ENCODE measurements at regions not wholly inside any gene's neighbourhood (a gene's known extent, or its start where the extent isn't known, plus 50 kb on each side); places are given as distances from the start of the nearest gene placed in this dataset.

DNA sequence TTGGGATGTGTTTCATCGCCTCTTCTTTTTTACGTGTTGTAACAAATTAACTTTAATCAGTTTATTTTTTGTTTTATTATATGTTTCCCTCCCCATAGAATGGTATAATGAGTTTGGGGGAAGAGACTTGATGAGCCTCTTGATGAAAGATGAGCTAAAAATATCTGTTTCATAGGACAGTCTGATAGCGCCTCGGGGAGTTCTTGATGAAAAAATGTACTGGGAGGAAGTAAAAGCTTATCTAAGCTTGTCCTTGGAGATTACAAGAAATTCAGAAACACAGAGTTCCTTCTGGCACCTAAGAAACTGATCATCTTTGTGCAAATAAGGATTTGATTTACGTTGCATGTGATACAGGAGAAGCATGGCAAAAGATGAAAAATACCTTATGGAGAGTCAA lies 350.2 kb upstream of the CDH8 start:
- no peak for TF ChIP-seq POLR2AphosphoS5 (IDR thresholded peaks at IDR 0.05; ENCODE audit: low read depth, low read length)
- no peak for TF ChIP-seq TAF1 (IDR thresholded peaks at IDR 0.05; ENCODE audit: borderline replicate concordance, insufficient read depth, low read length)
- TF ChIP-seq, protein P1, sequence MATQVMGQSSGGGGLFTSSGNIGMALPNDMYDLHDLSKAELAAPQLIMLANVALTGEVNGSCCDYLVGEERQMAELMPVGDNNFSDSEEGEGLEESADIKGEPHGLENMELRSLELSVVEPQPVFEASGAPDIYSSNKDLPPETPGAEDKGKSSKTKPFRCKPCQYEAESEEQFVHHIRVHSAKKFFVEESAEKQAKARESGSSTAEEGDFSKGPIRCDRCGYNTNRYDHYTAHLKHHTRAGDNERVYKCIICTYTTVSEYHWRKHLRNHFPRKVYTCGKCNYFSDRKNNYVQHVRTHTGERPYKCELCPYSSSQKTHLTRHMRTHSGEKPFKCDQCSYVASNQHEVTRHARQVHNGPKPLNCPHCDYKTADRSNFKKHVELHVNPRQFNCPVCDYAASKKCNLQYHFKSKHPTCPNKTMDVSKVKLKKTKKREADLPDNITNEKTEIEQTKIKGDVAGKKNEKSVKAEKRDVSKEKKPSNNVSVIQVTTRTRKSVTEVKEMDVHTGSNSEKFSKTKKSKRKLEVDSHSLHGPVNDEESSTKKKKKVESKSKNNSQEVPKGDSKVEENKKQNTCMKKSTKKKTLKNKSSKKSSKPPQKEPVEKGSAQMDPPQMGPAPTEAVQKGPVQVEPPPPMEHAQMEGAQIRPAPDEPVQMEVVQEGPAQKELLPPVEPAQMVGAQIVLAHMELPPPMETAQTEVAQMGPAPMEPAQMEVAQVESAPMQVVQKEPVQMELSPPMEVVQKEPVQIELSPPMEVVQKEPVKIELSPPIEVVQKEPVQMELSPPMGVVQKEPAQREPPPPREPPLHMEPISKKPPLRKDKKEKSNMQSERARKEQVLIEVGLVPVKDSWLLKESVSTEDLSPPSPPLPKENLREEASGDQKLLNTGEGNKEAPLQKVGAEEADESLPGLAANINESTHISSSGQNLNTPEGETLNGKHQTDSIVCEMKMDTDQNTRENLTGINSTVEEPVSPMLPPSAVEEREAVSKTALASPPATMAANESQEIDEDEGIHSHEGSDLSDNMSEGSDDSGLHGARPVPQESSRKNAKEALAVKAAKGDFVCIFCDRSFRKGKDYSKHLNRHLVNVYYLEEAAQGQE (IDR thresholded peaks at IDR 0.05; ENCODE audit: insufficient read depth in 1 of 2, low read depth in 2 of 2, low read length in 2 of 2) = no peak
- TF ChIP-seq FOXP2 (optimal IDR thresholded peaks at IDR 0.05; ENCODE audit: borderline replicate concordance, extremely low read depth, extremely low read length, insufficient read depth) = no peak
- TF ChIP-seq SIN3A (IDR thresholded peaks at IDR 0.05; ENCODE audit: borderline replicate concordance, insufficient read depth, low read length) = no peak

Data from PFSK-1 (cell line).